Panc1 (cell line): ENCODE measurements at regions not wholly inside any gene's neighbourhood (a gene's known extent, or its start where the extent isn't known, plus 50 kb on each side); places are given as distances from the start of the nearest gene placed in this dataset.

Source experiments
- ATAC-seq: fragments of 200-7000 bp; cut with Tn5 transposase; 2 replicates; pipeline ENCODE4 v1.9.1; 2020; ENCODE audit warnings: mild to moderate bottlenecking, moderate library complexity
- BruUV-seq: library from RNA; stranded (reverse); fragments of 400-500 nt; replicated peaks from 2 replicates; lab custom pipeline; 2021; lab: Mats Ljungman, UMichigan
- CTCF ChIA-PET: fragments of 300-600 bp; sonication (Branson Sonifier 250); formaldehyde crosslinking; loops from one replicate; lab custom pipeline; 2022; ENCODE audit warnings: antibody characterized with exemption; lab: Charles Lee
- POLR2A ChIA-PET: fragments of 300-600 bp; sonication (Branson Sonifier 250); formaldehyde crosslinking; loops from one replicate; lab custom pipeline; 2022; ENCODE audit warnings: antibody characterized with exemption; lab: Charles Lee
- DNase-seq: peaks from one replicate; pipeline ENCODE4 v3.0.0-alpha.2; 2010; ENCODE audit warnings: low read depth, low spot score
- H3K27ac ChIP-seq: 2 replicates; pipeline ENCODE4 v1.5.1; 2011; ENCODE audit warnings: mild to moderate bottlenecking, low read length, inconsistent platforms
- H3K27me3 ChIP-seq: fragments of 200-500 bp; sonication (Bioruptor generic); 2 replicates; pipeline ENCODE4 v1.6.0; 2014; ENCODE audit warnings: low read length, inconsistent platforms; ENCODE audit not compliant: control insufficient read depth, insufficient read depth
- H3K36me3 ChIP-seq: fragments of 200-500 bp; sonication (Bioruptor generic); 2 replicates; pipeline ENCODE4 v1.5.1; 2014; ENCODE audit warnings: inconsistent platforms, mild to moderate bottlenecking, low read length, moderate library complexity; ENCODE audit not compliant: control insufficient read depth, insufficient read depth
- H3K4me1 ChIP-seq: 2 replicates; pipeline ENCODE4 v1.5.1; 2011; ENCODE audit warnings: inconsistent platforms, mild to moderate bottlenecking, low read length, moderate library complexity; ENCODE audit not compliant: control insufficient read depth, insufficient read depth
- H3K4me3 ChIP-seq, 2 experiments: 2 replicates each; pipeline ENCODE4 v1.5.1; 2011 to 2012; ENCODE audit warnings: low read depth in 2 of 2, low read length in 2 of 2, mild to moderate bottlenecking in 2 of 2, inconsistent platforms in 1 of 2, moderate library complexity in 1 of 2
- H3K9me3 ChIP-seq: fragments of 200-500 bp; sonication (Bioruptor generic); 2 replicates; pipeline ENCODE4 v1.5.1; 2014; ENCODE audit warnings: low read depth, mild to moderate bottlenecking, inconsistent platforms, low read length, moderate library complexity; ENCODE audit not compliant: control insufficient read depth, insufficient read depth
- CTCF ChIP-seq: fragments of 450-650 bp; IDR thresholded peaks from 2 replicates; pipeline ENCODE4 v1.5.1; 2017; ENCODE audit warnings: mild to moderate bottlenecking
- POLR2AphosphoS5 ChIP-seq: IDR thresholded peaks from 2 replicates; pipeline ENCODE4 v1.6.1; 2012; ENCODE audit warnings: mild to moderate bottlenecking, low read depth, low read length, moderate library complexity
- SIN3A ChIP-seq: IDR thresholded peaks from 2 replicates; pipeline ENCODE4 v1.6.1; 2012; ENCODE audit warnings: low read depth, mild to moderate bottlenecking, low read length, moderate library complexity, borderline replicate concordance; ENCODE audit not compliant: insufficient read depth
- TCF7L2 ChIP-seq: IDR thresholded peaks from 2 replicates; pipeline ENCODE4 v1.6.1; 2011; ENCODE audit warnings: mild to moderate bottlenecking, low read depth, low read length, inconsistent platforms
- in situ Hi-C: cut with HindIII; loops from 2 replicates; pipeline ENCODE4 v1.10.0; 2016; ENCODE audit warnings: low sequenced_read_pairs, low pct_unique_long_range_greater_than_20kb
- intact Hi-C: fragments of 100-400 bp; cut with micrococcal nuclease; formaldehyde crosslinking; loops from one replicate; pipeline ENCODE4 v1.10.0; 2022; ENCODE audit not compliant: unreplicated experiment
- TF ChIP-seq, protein P1 (sequence below), 2 experiments: IDR thresholded peaks; 2 replicates each; pipeline ENCODE4 v1.6.1; 2011 to 2012; ENCODE audit warnings: low read depth in 2 of 2, control low read depth in 1 of 2, low read length in 1 of 2, mild to moderate bottlenecking in 1 of 2, moderate library complexity in 1 of 2; ENCODE audit not compliant: insufficient read depth in 1 of 2

DNA sequence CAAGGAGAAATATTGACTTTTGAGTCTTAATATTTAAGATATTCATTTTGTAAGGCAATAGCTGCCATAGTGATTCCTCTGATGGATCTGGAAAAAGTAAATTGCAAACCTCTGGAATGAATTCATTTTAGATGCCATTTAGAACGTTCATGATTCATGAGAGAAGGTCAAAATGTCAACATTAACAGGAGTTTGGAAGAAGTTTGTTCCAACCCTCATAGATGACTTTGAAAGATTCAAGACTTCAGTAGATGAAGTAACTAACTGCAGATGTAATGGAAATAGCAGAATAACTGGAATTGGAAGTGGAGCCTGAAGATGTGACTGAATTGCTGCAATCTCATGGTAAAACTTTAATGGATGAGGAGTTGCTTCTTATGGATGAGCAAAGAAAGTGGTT is 100.9 kb upstream of the CCN2 start:
- ATAC-seq (no peak), DNase-seq (no peak)
- Histone ChIP-seq H3K27ac (no peak overlapping the region), H3K4me3 (no peak overlapping the region), H3K36me3 (no peaks in the 10 kb centered on the region), H3K4me1 (no peaks in the 10 kb centered on the region), H3K27me3 (no peaks in the 10 kb centered on the region), H3K9me3 (no peaks in the 10 kb centered on the region)
- TF ChIP-seq POLR2AphosphoS5 (no peak), SIN3A (no peak), TCF7L2 (no peak), CTCF (no peak)
- TF ChIP-seq, protein P1, sequence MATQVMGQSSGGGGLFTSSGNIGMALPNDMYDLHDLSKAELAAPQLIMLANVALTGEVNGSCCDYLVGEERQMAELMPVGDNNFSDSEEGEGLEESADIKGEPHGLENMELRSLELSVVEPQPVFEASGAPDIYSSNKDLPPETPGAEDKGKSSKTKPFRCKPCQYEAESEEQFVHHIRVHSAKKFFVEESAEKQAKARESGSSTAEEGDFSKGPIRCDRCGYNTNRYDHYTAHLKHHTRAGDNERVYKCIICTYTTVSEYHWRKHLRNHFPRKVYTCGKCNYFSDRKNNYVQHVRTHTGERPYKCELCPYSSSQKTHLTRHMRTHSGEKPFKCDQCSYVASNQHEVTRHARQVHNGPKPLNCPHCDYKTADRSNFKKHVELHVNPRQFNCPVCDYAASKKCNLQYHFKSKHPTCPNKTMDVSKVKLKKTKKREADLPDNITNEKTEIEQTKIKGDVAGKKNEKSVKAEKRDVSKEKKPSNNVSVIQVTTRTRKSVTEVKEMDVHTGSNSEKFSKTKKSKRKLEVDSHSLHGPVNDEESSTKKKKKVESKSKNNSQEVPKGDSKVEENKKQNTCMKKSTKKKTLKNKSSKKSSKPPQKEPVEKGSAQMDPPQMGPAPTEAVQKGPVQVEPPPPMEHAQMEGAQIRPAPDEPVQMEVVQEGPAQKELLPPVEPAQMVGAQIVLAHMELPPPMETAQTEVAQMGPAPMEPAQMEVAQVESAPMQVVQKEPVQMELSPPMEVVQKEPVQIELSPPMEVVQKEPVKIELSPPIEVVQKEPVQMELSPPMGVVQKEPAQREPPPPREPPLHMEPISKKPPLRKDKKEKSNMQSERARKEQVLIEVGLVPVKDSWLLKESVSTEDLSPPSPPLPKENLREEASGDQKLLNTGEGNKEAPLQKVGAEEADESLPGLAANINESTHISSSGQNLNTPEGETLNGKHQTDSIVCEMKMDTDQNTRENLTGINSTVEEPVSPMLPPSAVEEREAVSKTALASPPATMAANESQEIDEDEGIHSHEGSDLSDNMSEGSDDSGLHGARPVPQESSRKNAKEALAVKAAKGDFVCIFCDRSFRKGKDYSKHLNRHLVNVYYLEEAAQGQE (IDR thresholded peaks at IDR 0.05; ENCODE audit: insufficient read depth in 1 of 2, low read depth in 2 of 2, low read length in 1 of 2): no peak
- BruUV-seq: no TSS peak
- CTCF ChIA-PET: no interaction called here
- in situ Hi-C loops: no loop called here
- intact Hi-C loops: no loop called here
- POLR2A ChIA-PET: no interaction called here

DNA sequence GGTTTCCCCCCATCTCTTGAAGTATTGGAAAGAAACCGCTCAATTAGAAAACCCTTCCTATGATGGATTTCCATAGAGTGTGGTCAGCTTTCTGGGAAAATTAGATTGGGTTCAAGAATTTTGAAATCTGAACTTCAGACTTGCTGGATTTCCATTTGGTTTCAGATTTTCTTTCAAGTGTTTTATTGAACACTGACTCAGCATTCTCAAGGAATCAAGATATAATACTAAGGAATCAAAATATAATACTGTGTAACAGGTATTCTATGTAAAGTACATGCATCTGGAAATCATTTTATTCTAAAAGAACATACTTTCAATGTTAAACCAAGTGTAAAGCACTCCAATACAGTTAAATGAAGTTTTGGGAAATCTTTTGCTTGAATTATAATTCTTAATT is 94.7 kb upstream of the CCN2 start:
- H3K27me3 ChIP-seq: no peaks in the 10 kb centered on the region
- no peaks in the 10 kb centered on the region for H3K36me3 ChIP-seq
- H3K4me1 ChIP-seq: peaks cover 4% of the 10 kb centered on the region; the same call in 1 of the 2 replicates
- H3K9me3 ChIP-seq: no peaks in the 10 kb centered on the region
- in situ Hi-C loops (no loop called here), intact Hi-C loops (no loop called here)
- H3K4me3 ChIP-seq: no peak overlapping the region
- H3K27ac ChIP-seq: no peak overlapping the region
- no TSS peak for BruUV-seq
- DNase-seq (no peak), ATAC-seq (no peak)
- CTCF ChIA-PET: no interaction called here
- TF ChIP-seq TCF7L2: no peak
- TF ChIP-seq CTCF: no peak
- no peak for TF ChIP-seq POLR2AphosphoS5
- TF ChIP-seq, protein P1 (IDR thresholded peaks at IDR 0.05; ENCODE audit: insufficient read depth in 1 of 2, low read depth in 2 of 2, low read length in 1 of 2): no peak
- TF ChIP-seq SIN3A: no peak
- POLR2A ChIA-PET: no interaction called here
